Testis (tissue), 2 donors: ENCODE measurements at regions not wholly inside any gene's neighbourhood (a gene's known extent, or its start where the extent isn't known, plus 50 kb on each side); places are given as distances from the start of the nearest gene placed in this dataset.

Experiments used
- DNase-seq: peaks from one replicate; pipeline ENCODE4 v3.0.0-alpha.2; 2019
- H3K27ac ChIP-seq, 2 donors: fragments of 200-600 bp; sonication (generic); one replicate each; pipeline ENCODE4 v1.5.1; 2019
- H3K27me3 ChIP-seq: fragments of 200-600 bp; sonication (generic); one replicate; pipeline ENCODE4 v1.5.1; 2019
- H3K36me3 ChIP-seq: fragments of 200-600 bp; sonication (generic); one replicate; pipeline ENCODE4 v1.5.1; 2017; ENCODE audit warnings: low read depth; ENCODE audit errors: missing control alignments
- H3K4me1 ChIP-seq: fragments of 200-600 bp; sonication (generic); one replicate; pipeline ENCODE4 v1.5.1; 2019
- H3K4me3 ChIP-seq, 2 donors: fragments of 200-600 bp; sonication (generic); one replicate each; pipeline ENCODE4 v1.5.1; 2017 to 2019
- H3K9me3 ChIP-seq: fragments of 200-600 bp; sonication (generic); one replicate; pipeline ENCODE4 v1.5.1; 2017
- CTCF ChIP-seq, 3 experiments: fragments of 450-650 bp in 2 of 3; fragments of 200-600 bp in 1 of 3; sonication (generic) in 1 of 3; IDR thresholded peaks; one replicate each; pipeline ENCODE4 v1.5.1; 2016 to 2019; ENCODE audit warnings: antibody characterized with exemption in 3 of 3, mild to moderate bottlenecking in 2 of 3, moderate library complexity in 1 of 3
- POLR2A ChIP-seq: fragments of 450-650 bp; IDR thresholded peaks from one replicate; pipeline ENCODE4 v1.6.1; 2017; ENCODE audit warnings: antibody characterized with exemption, mild to moderate bottlenecking, moderate library complexity
- WGBS, 2 donors: methylation state at CpG; one replicate each; pipeline ENCODE4 v1.1.5; 2018; 5-methylcytosine and 5-hydroxymethylcytosine counted together
- intact Hi-C: fragments of 100-400 bp; cut with DNase I; formaldehyde crosslinking; loops from one replicate; pipeline ENCODE4 v1.15.1; 2023; ENCODE audit warnings: low total_unique reads

- no peak overlapping the region for H3K4me3 ChIP-seq
- no peak overlapping the region for H3K27ac ChIP-seq
- intact Hi-C loops, result no loop called here
- DNase-seq, result no peak
- no peaks in the 10 kb centered on the region for H3K36me3 ChIP-seq
- H3K4me1 ChIP-seq, result no peaks in the 10 kb centered on the region
- H3K27me3 ChIP-seq, result no peaks in the 10 kb centered on the region
- H3K9me3 ChIP-seq, result no peaks in the 10 kb centered on the region
- WGBS, 2 donors, result 63 to 69% methylated on average over 4 of the region's 4 CpGs
- no peak for TF ChIP-seq CTCF (IDR thresholded peaks at IDR 0.05)
- TF ChIP-seq POLR2A, result no peak
Measured at GRCh38 chr18:22814329-22814703, 118.8 kb upstream of the RBBP8 start.

DNA sequence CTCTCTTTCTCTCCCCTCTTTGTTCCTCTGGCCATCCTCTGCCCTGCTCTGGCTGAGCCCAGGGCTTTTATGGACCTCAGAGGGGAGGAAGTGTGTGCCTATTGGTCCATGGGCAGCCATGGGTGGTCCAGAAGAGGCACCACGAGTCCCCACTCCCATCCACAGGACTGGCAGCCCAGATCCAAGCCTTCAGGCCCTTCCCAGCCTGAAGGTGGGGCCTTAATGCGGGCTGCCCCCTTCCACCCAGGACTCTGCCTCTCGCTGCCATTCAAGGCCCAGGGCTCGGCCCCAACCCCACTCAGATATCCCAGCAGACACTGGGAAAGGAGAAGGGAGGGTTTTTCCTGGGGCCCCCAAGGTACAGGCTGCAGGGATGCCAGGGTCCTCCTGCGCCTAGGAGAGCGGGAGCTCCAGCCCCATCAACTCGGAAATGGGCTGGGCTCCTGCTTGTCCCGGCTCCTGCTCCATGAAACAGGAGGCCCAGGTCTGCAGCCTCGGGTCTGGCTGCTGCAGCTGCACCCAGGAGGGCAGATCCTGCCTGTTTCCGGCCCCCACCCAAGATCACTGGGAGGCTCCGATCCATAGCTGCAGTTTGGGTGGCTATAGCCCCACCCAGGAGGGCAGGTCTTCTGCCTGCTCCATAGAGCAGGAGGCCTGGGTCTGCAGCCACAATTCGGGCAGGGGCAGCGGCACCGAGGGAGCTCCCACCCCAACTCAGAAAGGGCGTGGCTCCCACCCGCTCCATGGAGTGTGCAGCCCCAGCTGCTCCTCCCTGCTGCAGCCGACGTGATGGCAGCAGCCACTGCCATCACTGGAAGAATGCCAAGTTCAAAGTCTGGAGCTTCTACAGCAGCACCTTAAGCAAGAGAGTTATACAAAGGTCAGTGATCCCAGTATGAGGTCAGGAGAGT, 116.6 kb upstream of the RBBP8 start:
- intact Hi-C loops, result no loop called here
- WGBS, 2 donors, result 83% methylated on average over 18 of the region's 18 CpGs; no CpG with 5 or more reads in 1 of the 2 donors
- no peaks in the 10 kb centered on the region for H3K27me3 ChIP-seq

GRCh38 chr18:22817844-22818243, 115.3 kb upstream of the RBBP8 start:
- DNase-seq, result no peak
- H3K27ac ChIP-seq, result no peak overlapping the region
- H3K36me3 ChIP-seq, result no peaks in the 10 kb centered on the region
- no peak for TF ChIP-seq CTCF (IDR thresholded peaks at IDR 0.05)
- no peak for TF ChIP-seq POLR2A
- intact Hi-C loops, result no loop called here
- no peaks in the 10 kb centered on the region for H3K4me1 ChIP-seq
- no peak overlapping the region for H3K4me3 ChIP-seq
- no peaks in the 10 kb centered on the region for H3K9me3 ChIP-seq
- no peaks in the 10 kb centered on the region for H3K27me3 ChIP-seq
- WGBS, 2 donors, result 38 to 42% methylated on average over 1 of the region's 1 CpG

More for the DNA sequence above, 116.6 kb upstream of the RBBP8 start:
- Histone ChIP-seq H3K4me3 (no peak overlapping the region), H3K36me3 (no peaks in the 10 kb centered on the region), H3K27ac (no peak overlapping the region), H3K9me3 (no peaks in the 10 kb centered on the region), H3K4me1 (no peaks in the 10 kb centered on the region)
- DNase-seq, result no peak
- TF ChIP-seq CTCF (IDR thresholded peaks at IDR 0.05) (no peak), POLR2A (no peak)

DNA sequence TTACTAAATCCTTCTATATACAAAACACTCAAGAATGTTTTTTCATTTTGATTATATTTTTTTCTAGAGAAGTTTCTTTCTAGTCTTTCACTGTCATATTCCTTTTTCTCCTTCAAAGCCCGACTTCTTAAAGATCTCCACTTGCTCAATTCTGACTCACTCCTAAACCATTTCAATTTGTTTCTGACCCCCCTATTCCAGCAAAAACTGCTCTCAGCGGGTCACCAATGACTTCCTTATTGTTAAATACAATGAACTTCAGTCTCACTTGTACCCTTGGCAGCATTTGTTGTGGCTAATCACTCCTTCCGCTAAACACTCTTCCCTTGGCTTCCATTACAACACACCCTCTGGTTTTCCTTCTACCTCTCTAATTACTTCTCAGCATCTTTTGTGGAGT, 111.1 kb upstream of the RBBP8 start:
- Histone ChIP-seq H3K36me3 (no peaks in the 10 kb centered on the region), H3K27ac (no peak overlapping the region), H3K9me3 (no peaks in the 10 kb centered on the region), H3K4me3 (no peak overlapping the region), H3K27me3 (no peaks in the 10 kb centered on the region), H3K4me1 (no peaks in the 10 kb centered on the region)
- intact Hi-C loops, result no loop called here
- TF ChIP-seq CTCF (IDR thresholded peaks at IDR 0.05), result no peak
- no peak for TF ChIP-seq POLR2A
- WGBS, 2 donors, result 75 to 86% methylated on average over 3 of the region's 3 CpGs
- no peak for DNase-seq
